PFSK-1 (cell line): ENCODE measurements at regions not wholly inside any gene's neighbourhood (a gene's known extent, or its start where the extent isn't known, plus 50 kb on each side); places are given as distances from the start of the nearest gene placed in this dataset.

Source experiments
- FOXP2 ChIP-seq: optimal IDR thresholded peaks from 2 replicates; pipeline ENCODE3; 2011; ENCODE audit warnings: borderline replicate concordance, control low read depth, inconsistent platforms; ENCODE audit not compliant: insufficient read depth; ENCODE audit errors: extremely low read length, extremely low read depth
- POLR2AphosphoS5 ChIP-seq: IDR thresholded peaks from 2 replicates; pipeline ENCODE4 v1.6.1; 2012; ENCODE audit warnings: low read depth, mild to moderate bottlenecking, control low read depth, low read length, moderate library complexity
- REST ChIP-seq, 2 experiments: IDR thresholded peaks; 2 replicates each; pipeline versions ENCODE4 v1.6.1 to v1.8.0; 2011 to 2012; ENCODE audit warnings: low read depth in 2 of 2, low read length in 2 of 2, control low read depth in 1 of 2, inconsistent platforms in 1 of 2, mild to moderate bottlenecking in 1 of 2, moderate library complexity in 1 of 2; ENCODE audit not compliant: insufficient read depth in 1 of 2
- SIN3A ChIP-seq: IDR thresholded peaks from 2 replicates; pipeline ENCODE4 v1.6.1; 2012; ENCODE audit warnings: mild to moderate bottlenecking, low read length, moderate library complexity, borderline replicate concordance; ENCODE audit not compliant: insufficient read depth
- TAF1 ChIP-seq: IDR thresholded peaks from 2 replicates; pipeline ENCODE4 v1.6.1; 2012; ENCODE audit warnings: low read length, control low read depth, borderline replicate concordance; ENCODE audit not compliant: insufficient read depth

- TF ChIP-seq TAF1: no peak
- no peak for TF ChIP-seq POLR2AphosphoS5
- TF ChIP-seq SIN3A: no peak
- no peak for TF ChIP-seq REST (IDR thresholded peaks at IDR 0.05; ENCODE audit: insufficient read depth in 1 of 2, low read depth in 2 of 2, low read length in 2 of 2)
- no peak for TF ChIP-seq FOXP2
These were observed 927.5 kb downstream of the DTWD2 start for GRCh38 chr5:118060833-118061232.
